Left lung (tissue), 4 donors: ENCODE measurements at regions not wholly inside any gene's neighbourhood (a gene's known extent, or its start where the extent isn't known, plus 50 kb on each side); places are given as distances from the start of the nearest gene placed in this dataset.

Experiments
- ATAC-seq: fragments of 200-7000 bp; cut with Tn5 transposase; one replicate; pipeline ENCODE4 v1.9.1; 2020; ENCODE audit warnings: moderate library complexity
- DNase-seq, 4 donors: peaks; one replicate each; pipeline ENCODE4 v3.0.0-alpha.2; 2013 to 2020
- H3K27ac ChIP-seq, 2 donors: fragments of 200-600 bp; sonication (generic) in 1 of 2; one replicate each; pipeline versions ENCODE4 v1.5.0 to v1.8.0; 2020 to 2021
- H3K27me3 ChIP-seq, 2 donors: fragments of 200-600 bp; sonication (generic) in 1 of 2; one replicate each; pipeline versions ENCODE4 v1.5.0 to v1.8.0; 2020 to 2021
- H3K36me3 ChIP-seq, 2 donors: fragments of 200-600 bp; sonication (generic) in 1 of 2; one replicate each; pipeline versions ENCODE4 v1.5.0 to v1.8.0; 2020 to 2021
- H3K4me1 ChIP-seq, 2 donors: fragments of 200-600 bp; one replicate each; pipeline ENCODE4 v1.8.0; 2021
- H3K4me3 ChIP-seq, 2 donors: fragments of 200-600 bp; sonication (generic) in 1 of 2; one replicate each; pipeline versions ENCODE4 v1.5.0 to v1.8.0; 2020 to 2021; ENCODE audit warnings: mild to moderate bottlenecking in 1 of 2
- H3K9me3 ChIP-seq, 2 donors: fragments of 200-600 bp; sonication (generic) in 1 of 2; one replicate each; pipeline versions ENCODE4 v1.5.0 to v1.8.0; 2020 to 2021
- intact Hi-C, 2 donors: fragments of 100-400 bp; cut with DNase I; formaldehyde crosslinking; loops; one replicate each; pipeline versions ENCODE4 v1.11.2 to v1.14.2; 2022
- TF ChIP-seq, protein P1 (sequence below), 2 donors: fragments of 200-600 bp; sonication (generic) in 1 of 2; IDR thresholded peaks; one replicate each; pipeline versions ENCODE4 v1.5.0 to v1.8.0; 2021; ENCODE audit warnings: antibody characterized with exemption in 2 of 2
- donor health status: DM: no; HTN: yes; CAD: no.
- donor health status: DM: no; HTN: no; CAD: no.

DNA sequence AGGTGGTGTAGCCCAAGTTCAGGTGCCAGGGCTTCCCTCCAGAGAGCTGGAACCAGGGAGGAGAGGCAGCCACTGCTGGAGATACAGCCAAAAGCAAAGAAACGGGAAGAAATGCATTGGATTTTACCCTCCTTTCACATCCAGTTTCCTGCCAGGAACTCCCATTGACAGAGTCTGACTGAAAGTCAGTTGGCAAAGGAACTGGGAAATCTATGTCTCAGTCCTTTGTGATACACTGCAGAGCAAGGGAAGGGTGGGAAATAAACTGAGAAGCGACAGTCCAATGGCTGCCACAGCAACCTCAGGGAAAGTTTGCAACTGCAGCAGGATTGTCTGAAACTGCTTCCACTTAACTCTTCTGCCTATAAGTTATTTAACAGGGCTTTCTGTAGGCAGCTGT lies 142.6 kb downstream of the SATB1 start:
- H3K27me3 ChIP-seq: no peaks in the 10 kb centered on the region
- ATAC-seq (no peak), DNase-seq (no peak)
- intact Hi-C loops: no loop called here
- H3K36me3 ChIP-seq: no peaks in the 10 kb centered on the region
- no peaks in the 10 kb centered on the region for H3K9me3 ChIP-seq
- TF ChIP-seq, protein P1, sequence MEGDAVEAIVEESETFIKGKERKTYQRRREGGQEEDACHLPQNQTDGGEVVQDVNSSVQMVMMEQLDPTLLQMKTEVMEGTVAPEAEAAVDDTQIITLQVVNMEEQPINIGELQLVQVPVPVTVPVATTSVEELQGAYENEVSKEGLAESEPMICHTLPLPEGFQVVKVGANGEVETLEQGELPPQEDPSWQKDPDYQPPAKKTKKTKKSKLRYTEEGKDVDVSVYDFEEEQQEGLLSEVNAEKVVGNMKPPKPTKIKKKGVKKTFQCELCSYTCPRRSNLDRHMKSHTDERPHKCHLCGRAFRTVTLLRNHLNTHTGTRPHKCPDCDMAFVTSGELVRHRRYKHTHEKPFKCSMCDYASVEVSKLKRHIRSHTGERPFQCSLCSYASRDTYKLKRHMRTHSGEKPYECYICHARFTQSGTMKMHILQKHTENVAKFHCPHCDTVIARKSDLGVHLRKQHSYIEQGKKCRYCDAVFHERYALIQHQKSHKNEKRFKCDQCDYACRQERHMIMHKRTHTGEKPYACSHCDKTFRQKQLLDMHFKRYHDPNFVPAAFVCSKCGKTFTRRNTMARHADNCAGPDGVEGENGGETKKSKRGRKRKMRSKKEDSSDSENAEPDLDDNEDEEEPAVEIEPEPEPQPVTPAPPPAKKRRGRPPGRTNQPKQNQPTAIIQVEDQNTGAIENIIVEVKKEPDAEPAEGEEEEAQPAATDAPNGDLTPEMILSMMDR (IDR thresholded peaks at IDR 0.05): no peak
- no peak overlapping the region for H3K27ac ChIP-seq
- no peaks in the 10 kb centered on the region for H3K4me1 ChIP-seq
- no peak overlapping the region for H3K4me3 ChIP-seq

DNA sequence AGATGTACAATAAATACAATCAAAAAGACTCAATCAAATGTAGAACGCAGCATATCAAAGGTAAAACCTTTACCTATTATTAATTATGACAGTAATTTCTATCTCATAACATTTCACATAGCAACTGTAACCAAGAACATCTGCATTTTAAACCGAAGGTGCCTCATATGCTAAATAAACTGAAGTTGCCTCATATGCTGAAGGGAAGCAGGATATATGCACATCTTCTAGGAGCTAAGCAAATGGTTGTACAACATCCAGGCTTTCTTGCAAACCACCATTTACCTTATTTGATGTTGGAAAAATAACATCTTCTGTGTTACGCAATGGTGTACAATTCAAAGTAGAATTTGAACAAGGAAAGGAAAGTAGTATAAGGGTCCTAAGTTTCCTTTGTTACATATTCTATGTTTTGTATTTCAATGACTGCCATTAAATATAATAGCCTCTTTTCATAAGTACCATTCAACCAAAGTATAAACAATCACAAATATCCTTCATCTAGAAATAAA lies 145.9 kb downstream of the SATB1 start:
- Histone ChIP-seq H3K4me3 (no peak overlapping the region), H3K27ac (no peak overlapping the region), H3K4me1 (no peaks in the 10 kb centered on the region), H3K27me3 (no peaks in the 10 kb centered on the region), H3K36me3 (no peaks in the 10 kb centered on the region), H3K9me3 (no peaks in the 10 kb centered on the region)
- intact Hi-C loops: no loop called here
- TF ChIP-seq, protein P1 (IDR thresholded peaks at IDR 0.05): no peak
- ATAC-seq (no peak), DNase-seq (no peak)

GRCh38 chr3:18264853-18265252 lies 160.3 kb downstream of the SATB1 start:
- ATAC-seq (no peak), DNase-seq (no peak)
- TF ChIP-seq, protein P1 (IDR thresholded peaks at IDR 0.05): no peak
- Histone ChIP-seq H3K27me3 (no peaks in the 10 kb centered on the region), H3K4me1 (no peaks in the 10 kb centered on the region), H3K4me3 (no peak overlapping the region), H3K36me3 (no peaks in the 10 kb centered on the region), H3K27ac (no peak overlapping the region), H3K9me3 (no peaks in the 10 kb centered on the region)
- intact Hi-C loops: no loop called here

DNA sequence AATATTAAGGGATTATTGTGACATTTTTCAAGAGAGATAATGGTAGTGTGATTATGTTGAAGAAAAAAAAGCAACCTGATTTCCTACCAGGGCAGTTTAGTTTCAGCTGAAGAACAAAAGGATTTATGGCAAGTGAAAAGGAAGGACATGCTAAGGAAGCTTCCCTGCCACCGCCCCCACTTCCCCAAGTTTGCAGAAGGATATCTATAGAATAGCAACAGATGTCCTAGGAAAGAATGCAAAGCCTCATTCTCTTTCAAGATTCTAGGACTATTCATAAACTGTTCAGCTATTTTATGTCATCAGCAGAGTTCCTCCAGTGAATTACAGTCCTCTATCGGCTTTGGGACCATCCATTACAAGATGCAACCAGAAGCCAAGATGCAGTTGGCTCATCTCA lies 160.8 kb downstream of the SATB1 start:
- TF ChIP-seq, protein P1 (IDR thresholded peaks at IDR 0.05): no peak
- Histone ChIP-seq H3K9me3 (no peaks in the 10 kb centered on the region), H3K27ac (no peak overlapping the region), H3K27me3 (no peaks in the 10 kb centered on the region), H3K36me3 (no peaks in the 10 kb centered on the region), H3K4me3 (no peak overlapping the region), H3K4me1 (no peaks in the 10 kb centered on the region)
- ATAC-seq (no peak), DNase-seq (no peak)
- intact Hi-C loops: no loop called here

DNA sequence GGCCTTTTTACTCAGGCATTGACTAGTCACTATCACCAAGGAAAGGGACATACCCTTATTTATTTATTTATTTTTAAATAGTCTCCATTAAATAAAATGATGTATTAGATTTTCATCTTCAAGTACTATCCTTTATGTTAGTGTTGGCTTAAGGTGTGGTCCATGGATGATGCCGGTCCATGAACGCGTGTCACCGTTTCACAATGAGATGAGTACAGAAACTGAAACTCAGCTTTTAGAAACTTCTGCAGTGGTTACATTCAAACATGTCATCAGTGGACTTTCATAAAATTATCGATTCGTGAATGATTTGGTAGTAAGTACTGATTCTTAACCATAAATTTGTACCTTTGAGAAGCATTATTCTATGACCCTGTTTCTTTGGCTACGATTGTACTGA lies 166.6 kb downstream of the SATB1 start:
- Histone ChIP-seq H3K27me3 (no peaks in the 10 kb centered on the region), H3K36me3 (no peaks in the 10 kb centered on the region), H3K4me1 (no peaks in the 10 kb centered on the region), H3K27ac (no peak overlapping the region), H3K4me3 (no peak overlapping the region), H3K9me3 (no peaks in the 10 kb centered on the region)
- TF ChIP-seq, protein P1 (IDR thresholded peaks at IDR 0.05): no peak
- no peak for DNase-seq
- no peak for ATAC-seq
- intact Hi-C loops: no loop called here
